B cell (primary cell): ENCODE measurements at regions not wholly inside any gene's neighbourhood (a gene's known extent, or its start where the extent isn't known, plus 50 kb on each side); places are given as distances from the start of the nearest gene placed in this dataset.

Experiments used
- ATAC-seq: fragments of 200-7000 bp; cut with Tn5 transposase; one replicate; pipeline ENCODE4 v1.10.0; 2021; ENCODE audit warnings: low read depth, mild to moderate bottlenecking, moderate number of reproducible peaks, moderate library complexity
- CTCF ChIA-PET: fragments of 350-600 bp; sonication (Branson Sonifier 250); formaldehyde crosslinking; loops from one replicate; lab custom pipeline; 2021; ENCODE audit warnings: antibody characterized with exemption, inconsistent platforms; lab: Charles Lee
- POLR2A ChIA-PET: fragments of 350-600 bp; sonication (Branson Sonifier 250); formaldehyde crosslinking; loops from one replicate; lab custom pipeline; 2021; ENCODE audit warnings: antibody characterized with exemption; lab: Charles Lee
- DNase-seq: peaks from one replicate; pipeline ENCODE4 v3.0.0; 2013
- H2AFZ ChIP-seq: 2 replicates; pipeline ENCODE4 v1.6.1; 2012; ENCODE audit warnings: mild to moderate bottlenecking, low read depth, low read length; ENCODE audit not compliant: insufficient read depth, poor library complexity, severe bottlenecking
- H3K27ac ChIP-seq, 2 donors: 1 replicate in 1 of 2; 2 replicates in 1 of 2; pipeline ENCODE4 v1.5.1; 2012 to 2013; ENCODE audit warnings: low read length in 2 of 2, mild to moderate bottlenecking in 2 of 2, moderate library complexity in 1 of 2
- H3K27me3 ChIP-seq, 4 experiments: fragments of 200-600 bp in 1 of 4; sonication (generic) in 1 of 4; replicated peaks in 1 of 4; 1 replicate in 2 of 4; 2 replicates in 2 of 4; pipeline versions ENCODE4 v1.6.1 to v1.7.0; 2013 to 2016; ENCODE audit warnings: low read length in 3 of 4, mild to moderate bottlenecking in 2 of 4, mixed read lengths in 1 of 4, moderate library complexity in 1 of 4; ENCODE audit not compliant: insufficient read depth in 4 of 4, control insufficient read depth in 3 of 4; ENCODE audit errors: control extremely low read depth in 1 of 4
- H3K36me3 ChIP-seq, 2 experiments: replicated peaks in 1 of 2; 1 replicate in 1 of 2; 2 replicates in 1 of 2; pipeline versions ENCODE4 v1.6.1 to v1.7.1; 2013; ENCODE audit warnings: low read length in 1 of 2; ENCODE audit not compliant: insufficient read depth in 2 of 2, control insufficient read depth in 1 of 2; ENCODE audit errors: control extremely low read depth in 1 of 2, extremely low read depth in 1 of 2
- H3K4me1 ChIP-seq, 2 donors: fragments of 200-600 bp in 1 of 2; sonication (generic) in 1 of 2; 1 replicate in 1 of 2; 2 replicates in 1 of 2; pipeline versions ENCODE4 v1.5.1 to v1.6.1; 2013 to 2017; ENCODE audit warnings: low read length in 2 of 2; ENCODE audit not compliant: control insufficient read depth in 2 of 2, insufficient read depth in 2 of 2
- H3K4me2 ChIP-seq: replicated peaks from 2 replicates; pipeline ENCODE3; 2012; ENCODE audit warnings: mild to moderate bottlenecking, low read depth, low read length; ENCODE audit not compliant: poor library complexity, severe bottlenecking
- H3K4me3 ChIP-seq, 5 experiments: fragments of 200-600 bp in 1 of 5; sonication (generic) in 1 of 5; 1 replicate in 3 of 5; 2 replicates in 2 of 5; pipeline versions ENCODE4 v1.5.1 to v1.7.0; 2011 to 2016; ENCODE audit warnings: low read length in 4 of 5, mild to moderate bottlenecking in 4 of 5, low read depth in 2 of 5, control low read depth in 1 of 5, moderate library complexity in 1 of 5; ENCODE audit not compliant: insufficient read depth in 1 of 5; ENCODE audit errors: control extremely low read depth in 1 of 5, extremely low read depth in 1 of 5
- H3K79me2 ChIP-seq: fragments of 200-600 bp; sonication (generic); one replicate; pipeline ENCODE4 v1.6.0; 2016; ENCODE audit warnings: low read length; ENCODE audit not compliant: control insufficient read depth, insufficient read depth
- H3K9ac ChIP-seq: fragments of 200-600 bp; sonication (generic); 2 replicates; pipeline ENCODE4 v1.6.1; 2017; ENCODE audit warnings: mild to moderate bottlenecking, low read length, moderate library complexity
- H3K9me3 ChIP-seq, 3 donors: one replicate each; pipeline versions ENCODE4 v1.6.1 to v1.7.1; 2013; ENCODE audit warnings: low read length in 2 of 3; ENCODE audit not compliant: control insufficient read depth in 2 of 3, insufficient read depth in 1 of 3; ENCODE audit errors: control extremely low read depth in 1 of 3
- H4K20me1 ChIP-seq: 2 replicates; pipeline ENCODE4 v1.6.0; 2012; ENCODE audit warnings: mild to moderate bottlenecking, low read length; ENCODE audit not compliant: insufficient read depth, control insufficient read depth, poor library complexity, severe bottlenecking
- H3K27ac Mint-ChIP-seq: one replicate; pipeline ENCODE4 v1.8.0; 2021; ENCODE audit warnings: mixed read lengths
- H3K27me3 Mint-ChIP-seq: one replicate; pipeline ENCODE4 v1.8.0; 2021; ENCODE audit warnings: mixed read lengths
- H3K4me1 Mint-ChIP-seq: one replicate; pipeline ENCODE4 v1.8.0; 2021; ENCODE audit warnings: mixed read lengths
- H3K4me3 Mint-ChIP-seq: one replicate; pipeline ENCODE4 v1.8.0; 2021; ENCODE audit warnings: mixed read lengths
- H3K9me3 Mint-ChIP-seq: one replicate; pipeline ENCODE4 v1.8.0; 2022; ENCODE audit warnings: mixed read lengths; ENCODE audit not compliant: insufficient read depth
- CTCF ChIP-seq: fragments of 200-600 bp; IDR thresholded peaks from one replicate; pipeline ENCODE4 v1.8.0; 2022; ENCODE audit warnings: antibody characterized with exemption, mild to moderate bottlenecking
- EZH2 ChIP-seq: IDR thresholded peaks from 2 replicates; pipeline ENCODE4 v1.6.1; 2012; ENCODE audit warnings: borderline replicate concordance, low read depth, mild to moderate bottlenecking, moderate library complexity, low read length; ENCODE audit not compliant: insufficient read depth, poor library complexity, severe bottlenecking
- WGBS: methylation state at CpG from one replicate; pipeline ENCODE4 v1.1.5; 2013; ENCODE audit warnings: missing lambda C conversion rate; ENCODE audit not compliant: insufficient coverage; 5-methylcytosine and 5-hydroxymethylcytosine counted together
- intact Hi-C: fragments of 100-400 bp; cut with micrococcal nuclease; formaldehyde crosslinking; loops from one replicate; pipeline ENCODE4 v1.10.0; 2022

GRCh38 chr14:99080306-99080705 lies 191.7 kb downstream of the BCL11B start:
- DNase-seq (no peak), ATAC-seq (no peak)
- Histone ChIP-seq H3K36me3 (no peaks in the 10 kb centered on the region), H3K9ac (no peak overlapping the region), H4K20me1 (no peaks in the 10 kb centered on the region), H3K4me2 (no peak overlapping the region), H3K27ac (no peak overlapping the region), H3K4me3 (no peak overlapping the region), H3K79me2 (no peaks in the 10 kb centered on the region), H3K4me1 (no peaks in the 10 kb centered on the region), H3K9me3 (peaks cover 0 to 21% (median 2%) of the 10 kb centered on the region in 3 donors), H3K27me3 (no peaks in the 10 kb centered on the region), H2AFZ (no peak overlapping the region)
- no peaks in the 10 kb centered on the region for H3K4me1 Mint-ChIP-seq
- ChIA-PET POLR2A (no interaction called here), CTCF (no interaction called here)
- 50% methylated on average over 1 of the region's 3 CpGs for WGBS
- H3K9me3 Mint-ChIP-seq, result peaks cover 3% of the 10 kb centered on the region
- TF ChIP-seq EZH2, result no peak
- no peak for TF ChIP-seq CTCF
- no peak overlapping the region for H3K27ac Mint-ChIP-seq
- intact Hi-C loops, result no loop called here
- H3K27me3 Mint-ChIP-seq, result no peaks in the 10 kb centered on the region
- no peak overlapping the region for H3K4me3 Mint-ChIP-seq

GRCh38 chr14:99081156-99081765 lies 190.7 kb downstream of the BCL11B start:
- no peak for TF ChIP-seq EZH2
- no peak for TF ChIP-seq CTCF
- WGBS, result 94% methylated on average over 2 of the region's 9 CpGs
- DNase-seq, result no peak

More at GRCh38 chr14:99081156-99081765, 190.7 kb downstream of the BCL11B start:
- no peak overlapping the region for H3K4me3 ChIP-seq
- no peak overlapping the region for H3K27ac ChIP-seq
- Mint-ChIP-seq H3K27me3 (no peaks in the 10 kb centered on the region), H3K9me3 (peaks cover 3% of the 10 kb centered on the region), H3K4me3 (no peak overlapping the region), H3K27ac (no peak overlapping the region), H3K4me1 (no peaks in the 10 kb centered on the region)
- ChIA-PET CTCF (no interaction called here), POLR2A (no interaction called here)
- no peaks in the 10 kb centered on the region for H3K79me2 ChIP-seq
- H3K4me2 ChIP-seq, result no peak overlapping the region
- no peaks in the 10 kb centered on the region for H3K36me3 ChIP-seq
- H4K20me1 ChIP-seq, result no peaks in the 10 kb centered on the region
- intact Hi-C loops, result no loop called here
- no peak overlapping the region for H3K9ac ChIP-seq
- no peak for ATAC-seq
- no peaks in the 10 kb centered on the region for H3K4me1 ChIP-seq
- no peak overlapping the region for H2AFZ ChIP-seq
- no peaks in the 10 kb centered on the region for H3K27me3 ChIP-seq
- peaks cover 0 to 21% (median 3%) of the 10 kb centered on the region in 3 donors for H3K9me3 ChIP-seq
